ENCODE measurements at regions not wholly inside any gene's neighbourhood (a gene's known extent, or its start where the extent isn't known, plus 50 kb on each side); places are given as distances from the start of the nearest gene placed in this dataset.

- TF ChIP-seq CTCF (conservative IDR thresholded peaks at IDR 0.05; ENCODE audit: low read length) (no peak), EZH2phosphoT487 (IDR thresholded peaks at IDR 0.05; ENCODE audit: borderline replicate concordance) (no peak)
Measured at GRCh38 chr13:84096216-84096615, 213.9 kb upstream of the SLITRK1 start.
